ENCODE measurements at regions not wholly inside any gene's neighbourhood (a gene's known extent, or its start where the extent isn't known, plus 50 kb on each side); places are given as distances from the start of the nearest gene placed in this dataset.

DNA sequence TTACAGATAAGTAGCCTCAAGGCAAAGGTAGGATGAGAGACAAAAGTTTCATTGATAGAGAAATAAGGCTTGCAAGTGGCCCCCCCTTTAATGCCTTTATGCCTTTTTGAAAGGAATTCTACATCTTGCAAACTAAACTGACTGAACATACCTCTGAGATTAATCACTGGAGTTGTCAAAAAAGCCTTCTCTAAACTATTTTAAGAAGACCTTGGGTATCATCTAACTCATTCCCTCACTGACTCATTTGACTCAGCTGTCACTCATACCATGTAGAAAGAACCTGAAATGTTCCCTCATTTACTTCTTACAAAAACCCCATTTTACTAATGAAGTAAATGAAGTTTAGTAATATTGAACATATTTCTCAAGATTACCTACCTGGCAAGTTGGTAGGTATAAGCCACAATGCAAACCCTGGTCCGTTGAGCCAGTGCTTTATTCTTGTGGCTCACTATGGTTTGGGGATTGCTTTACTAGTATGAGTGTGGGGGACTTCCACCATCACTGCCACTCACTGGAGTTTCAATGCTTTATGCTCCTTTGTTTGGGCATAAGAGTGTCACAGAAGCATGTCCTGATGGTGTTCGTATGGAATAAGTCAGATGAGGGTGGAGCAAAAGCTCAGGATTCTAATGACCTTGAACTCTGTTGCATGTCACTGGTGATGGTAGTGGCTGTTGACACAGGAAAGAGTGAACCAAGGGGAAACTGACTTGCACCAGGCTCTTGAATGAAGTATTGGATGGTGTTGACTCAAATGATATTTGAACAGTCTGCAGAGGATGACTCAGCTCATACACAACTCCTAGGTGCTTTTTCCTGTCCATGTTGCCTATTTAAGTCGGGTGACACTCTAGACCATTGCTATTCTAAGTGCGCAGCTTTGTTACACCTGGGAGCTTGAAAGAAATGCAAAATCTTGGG is 305.5 kb upstream of the EMCN start:
- DNase-seq (ENCODE audit: insufficient read length, low spot score) = no peak
- TF ChIP-seq POLR2A (IDR thresholded peaks at IDR 0.05; ENCODE audit: low read depth, low read length) = no peak
- FAIRE-seq = no peak

GRCh38 chr4:100820249-100820648 is 302.4 kb upstream of the EMCN start:
- DNase-seq (ENCODE audit: insufficient read length, low spot score) (no peak), FAIRE-seq (no peak)
- TF ChIP-seq POLR2A (IDR thresholded peaks at IDR 0.05; ENCODE audit: low read depth, low read length) = no peak

DNA sequence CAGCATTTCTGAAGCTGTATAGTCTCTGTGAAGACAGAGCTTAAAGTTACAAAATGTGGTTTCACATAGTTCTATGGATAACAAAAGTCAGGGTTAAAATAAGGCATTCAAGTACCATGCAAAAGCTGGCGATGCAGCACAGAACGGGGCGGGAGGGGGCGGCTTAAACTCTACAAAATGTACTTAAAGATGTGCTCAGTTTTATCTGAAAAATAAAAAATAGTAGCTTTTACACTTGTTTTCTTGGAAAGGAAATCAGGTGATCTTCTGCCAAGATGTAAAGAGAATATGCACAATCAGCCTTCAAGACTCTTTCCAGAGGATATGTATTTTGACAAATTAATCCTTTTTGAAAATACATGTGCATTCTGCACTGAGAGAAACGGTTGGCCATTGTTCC is 301.7 kb upstream of the EMCN start:
- TF ChIP-seq POLR2A (IDR thresholded peaks at IDR 0.05; ENCODE audit: low read depth, low read length) = no peak
- FAIRE-seq = no peak
- no peak for DNase-seq (ENCODE audit: insufficient read length, low spot score)

DNA sequence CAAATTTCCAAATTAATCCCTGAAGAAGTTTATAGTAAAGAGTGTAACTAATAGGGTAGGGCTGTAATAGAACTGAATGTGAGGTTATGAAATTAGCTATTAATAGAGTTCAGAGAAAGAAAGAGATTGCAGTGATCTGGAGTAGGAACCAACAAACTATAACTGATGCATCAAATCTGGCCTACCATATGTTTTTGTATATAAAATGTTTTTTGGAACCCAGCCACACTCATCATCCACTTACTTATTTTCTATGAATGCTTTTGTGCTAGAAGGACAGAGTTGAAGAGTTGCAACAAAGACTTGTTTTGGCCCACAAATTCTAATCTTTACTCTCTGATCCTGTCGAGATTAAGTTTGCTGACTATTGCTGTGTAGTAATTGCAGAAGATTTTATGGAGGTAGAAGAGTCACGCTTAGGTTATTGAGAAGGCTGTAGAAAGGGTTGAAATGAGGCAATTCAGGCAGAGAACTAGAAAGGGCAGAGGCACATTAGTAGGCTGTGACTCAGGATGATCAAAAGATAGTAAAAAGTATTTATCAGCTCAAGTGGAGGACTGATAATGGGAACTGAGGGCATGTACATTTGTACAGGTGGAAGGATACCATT is 298.7 kb upstream of the EMCN start:
- FAIRE-seq (no peak), DNase-seq (ENCODE audit: insufficient read length, low spot score) (no peak)
- no peak for TF ChIP-seq POLR2A (IDR thresholded peaks at IDR 0.05; ENCODE audit: low read depth, low read length)

- no peak for DNase-seq (ENCODE audit: insufficient read length, low spot score)
- FAIRE-seq = no peak
- TF ChIP-seq POLR2A (IDR thresholded peaks at IDR 0.05; ENCODE audit: low read depth, low read length) = no peak
Observed at GRCh38 chr4:100811046-100811445, 293.2 kb upstream of the EMCN start.

DNA sequence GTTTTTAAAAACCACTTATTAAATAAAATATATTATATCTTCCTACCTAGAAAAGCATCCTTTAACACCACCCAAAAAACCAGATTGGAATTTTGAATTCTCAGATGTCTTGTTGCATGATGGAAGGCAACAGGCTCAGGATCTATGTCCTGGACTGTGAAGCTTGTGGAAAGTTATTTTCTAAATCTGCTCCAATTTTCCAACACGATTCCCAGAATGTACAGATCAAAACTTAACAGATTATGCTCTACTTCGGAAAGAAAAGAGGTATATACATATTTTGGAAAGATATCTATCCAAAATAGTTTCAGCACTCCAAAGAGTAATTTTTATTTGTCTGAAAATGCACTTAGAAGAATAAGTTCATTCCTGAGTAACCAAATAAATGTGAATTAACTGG is 291.7 kb upstream of the EMCN start:
- TF ChIP-seq POLR2A (IDR thresholded peaks at IDR 0.05; ENCODE audit: low read depth, low read length) = no peak
- FAIRE-seq = no peak
- DNase-seq (ENCODE audit: insufficient read length, low spot score) = no peak

GRCh38 chr4:100806988-100807387 is 289.2 kb upstream of the EMCN start:
- no peak for FAIRE-seq
- TF ChIP-seq POLR2A (IDR thresholded peaks at IDR 0.05; ENCODE audit: low read depth, low read length) = no peak
- no peak for DNase-seq (ENCODE audit: insufficient read length, low spot score)

DNA sequence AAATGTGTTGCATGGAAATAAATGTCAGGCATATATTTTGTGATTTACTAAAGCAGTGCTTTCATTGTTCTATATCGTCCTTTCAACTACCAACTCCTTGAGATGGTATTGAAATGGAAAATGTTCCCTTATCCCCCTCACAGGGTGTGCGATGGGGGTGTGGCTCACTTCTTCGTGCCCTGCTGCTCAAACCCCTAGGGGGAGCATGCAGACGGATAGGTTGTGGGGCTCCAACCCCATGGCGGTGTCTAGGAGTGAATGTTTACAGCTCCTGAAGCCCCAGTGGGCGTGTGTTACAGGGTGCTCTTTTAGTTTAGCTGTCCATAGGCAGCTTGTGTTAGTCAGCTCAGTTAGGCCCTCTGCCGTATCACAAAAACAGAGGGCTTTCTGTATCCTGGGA is 287.7 kb upstream of the EMCN start:
- FAIRE-seq = no peak
- no peak for DNase-seq (ENCODE audit: insufficient read length, low spot score)
- no peak for TF ChIP-seq POLR2A (IDR thresholded peaks at IDR 0.05; ENCODE audit: low read depth, low read length)

DNA sequence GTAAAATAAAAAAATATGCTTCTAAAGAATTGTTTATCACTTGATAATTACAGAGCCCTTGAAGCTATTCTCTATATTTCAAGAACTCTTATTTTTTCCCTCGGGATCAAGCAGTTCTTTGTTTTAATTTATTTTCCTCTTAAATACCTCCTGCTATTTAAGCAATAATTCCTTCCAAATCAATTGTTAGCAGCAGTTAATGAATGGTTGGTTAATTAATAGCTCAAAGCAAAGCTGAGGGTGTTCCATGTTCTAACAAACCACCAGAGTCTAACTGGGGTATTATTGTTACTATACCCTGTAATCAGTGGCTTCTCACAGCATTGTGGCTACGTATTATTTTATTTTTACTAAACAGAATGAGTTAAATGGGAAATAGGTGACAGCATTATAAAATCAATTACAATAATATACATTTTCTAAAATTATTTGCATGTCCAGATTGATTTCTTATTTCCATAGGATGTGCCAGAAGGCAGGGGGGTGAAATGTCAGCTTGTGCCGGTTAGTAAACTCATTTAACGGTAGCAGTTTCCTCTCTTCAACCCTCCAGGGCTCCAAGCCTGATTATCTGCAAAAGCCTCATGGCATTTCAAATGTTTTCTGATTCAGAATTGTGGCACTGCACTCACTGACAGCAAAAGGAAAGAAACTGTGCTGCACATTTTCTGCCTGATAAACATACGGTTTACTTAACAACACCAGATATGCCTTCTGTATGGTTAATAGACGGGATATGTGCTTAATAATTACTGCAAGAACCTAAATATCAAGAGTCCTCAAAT is 286.9 kb upstream of the EMCN start:
- FAIRE-seq (no peak), DNase-seq (ENCODE audit: insufficient read length, low spot score) (no peak)
- TF ChIP-seq POLR2A (IDR thresholded peaks at IDR 0.05; ENCODE audit: low read depth, low read length) = no peak

DNA sequence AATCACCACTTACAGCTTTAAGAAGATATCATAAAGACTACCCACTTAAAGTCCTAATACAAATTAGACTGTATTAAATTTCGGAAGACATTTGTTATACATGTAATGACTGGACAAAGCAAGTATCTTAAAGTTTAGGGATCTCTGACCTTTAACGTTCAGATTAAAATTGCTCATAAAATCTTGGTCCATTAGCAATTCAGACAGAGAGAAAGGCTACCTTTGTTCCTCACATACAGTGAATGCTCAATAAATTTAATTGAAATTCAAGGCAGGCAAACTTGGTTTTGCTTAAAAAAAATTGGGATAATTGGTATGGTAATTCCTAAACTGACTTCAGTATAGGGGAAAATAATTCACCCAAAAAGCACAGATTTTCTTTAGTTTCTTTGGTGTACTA is 285.9 kb upstream of the EMCN start:
- no peak for FAIRE-seq
- no peak for TF ChIP-seq POLR2A (IDR thresholded peaks at IDR 0.05; ENCODE audit: low read depth, low read length)
- no peak for DNase-seq (ENCODE audit: insufficient read length, low spot score)

GRCh38 chr4:100799761-100800539 is 282.1 kb upstream of the EMCN start:
- FAIRE-seq = no peak
- no peak for DNase-seq (ENCODE audit: insufficient read length, low spot score)
- no peak for TF ChIP-seq POLR2A (IDR thresholded peaks at IDR 0.05; ENCODE audit: low read depth, low read length)

- TF ChIP-seq POLR2A (IDR thresholded peaks at IDR 0.05; ENCODE audit: low read depth, low read length) = no peak
- FAIRE-seq (no peak), DNase-seq (ENCODE audit: insufficient read length, low spot score) (no peak)
Observed at GRCh38 chr4:100797791-100798190, 280.0 kb upstream of the EMCN start.

- no peak for FAIRE-seq
- TF ChIP-seq POLR2A (IDR thresholded peaks at IDR 0.05; ENCODE audit: low read depth, low read length) = no peak
Observed at GRCh38 chr4:100797356-100797755, 279.5 kb upstream of the EMCN start.

GRCh38 chr4:100796332-100796731 is 278.5 kb upstream of the EMCN start:
- no peak for FAIRE-seq
- TF ChIP-seq POLR2A (IDR thresholded peaks at IDR 0.05; ENCODE audit: low read depth, low read length) = no peak
- no peak for DNase-seq (ENCODE audit: insufficient read length, low spot score)

More at GRCh38 chr4:100797356-100797755, 279.5 kb upstream of the EMCN start:
- DNase-seq (ENCODE audit: insufficient read length, low spot score) = no peak

Data from H54 (cell line).